Suprapubic skin (tissue), 3 donors: ENCODE measurements at regions not wholly inside any gene's neighbourhood (a gene's known extent, or its start where the extent isn't known, plus 50 kb on each side); places are given as distances from the start of the nearest gene placed in this dataset.

Source experiments
- CTCF ChIP-seq, 2 donors: fragments of 200-600 bp in 1 of 2; fragments of 450-650 bp in 1 of 2; sonication (generic) in 1 of 2; IDR thresholded peaks; one replicate each; pipeline ENCODE4 v1.5.1; 2016 to 2019; ENCODE audit warnings: antibody characterized with exemption in 2 of 2, mild to moderate bottlenecking in 1 of 2, moderate library complexity in 1 of 2
- POLR2A ChIP-seq, 2 donors: fragments of 450-650 bp; IDR thresholded peaks; one replicate each; pipeline ENCODE4 v1.6.1; 2017; ENCODE audit warnings: antibody characterized with exemption in 2 of 2, mild to moderate bottlenecking in 2 of 2, moderate library complexity in 2 of 2

- TF ChIP-seq POLR2A (IDR thresholded peaks at IDR 0.05) (no peak), CTCF (IDR thresholded peaks at IDR 0.05) (no peak)
Observed at GRCh38 chr3:187949093-187949820, 204.0 kb upstream of the BCL6 start.
